Adipocyte (in vitro differentiated cells): ENCODE measurements at regions not wholly inside any gene's neighbourhood (a gene's known extent, or its start where the extent isn't known, plus 50 kb on each side); places are given as distances from the start of the nearest gene placed in this dataset.

ENCODE experiments used
- DNase-seq: peaks from one replicate; pipeline ENCODE4 v3.0.0-alpha.2; 2015; ENCODE audit warnings: low read depth
- H3K27me3 ChIP-seq: replicated peaks from 2 replicates; pipeline ENCODE4 v1.7.0; 2013; ENCODE audit warnings: mild to moderate bottlenecking, low read length, moderate library complexity; ENCODE audit not compliant: control insufficient read depth, insufficient read depth
- H3K36me3 ChIP-seq: 2 replicates; pipeline ENCODE4 v1.7.0; 2013; ENCODE audit warnings: low read length, mild to moderate bottlenecking, moderate library complexity; ENCODE audit not compliant: control insufficient read depth, insufficient read depth, severe bottlenecking
- H3K4me1 ChIP-seq: 2 replicates; pipeline ENCODE4 v1.7.0; 2013; ENCODE audit warnings: mild to moderate bottlenecking, low read length, moderate library complexity; ENCODE audit not compliant: control insufficient read depth, insufficient read depth
- H3K4me3 ChIP-seq: 2 replicates; pipeline ENCODE4 v1.7.0; 2013; ENCODE audit warnings: mild to moderate bottlenecking, low read length, moderate library complexity
- H3K9ac ChIP-seq: 2 replicates; pipeline ENCODE4 v1.7.0; 2013; ENCODE audit warnings: mild to moderate bottlenecking, low read length, moderate library complexity
- H3K9me3 ChIP-seq: 2 replicates; pipeline ENCODE4 v1.7.0; 2013; ENCODE audit warnings: mild to moderate bottlenecking, low read length, moderate library complexity; ENCODE audit not compliant: control insufficient read depth

DNA sequence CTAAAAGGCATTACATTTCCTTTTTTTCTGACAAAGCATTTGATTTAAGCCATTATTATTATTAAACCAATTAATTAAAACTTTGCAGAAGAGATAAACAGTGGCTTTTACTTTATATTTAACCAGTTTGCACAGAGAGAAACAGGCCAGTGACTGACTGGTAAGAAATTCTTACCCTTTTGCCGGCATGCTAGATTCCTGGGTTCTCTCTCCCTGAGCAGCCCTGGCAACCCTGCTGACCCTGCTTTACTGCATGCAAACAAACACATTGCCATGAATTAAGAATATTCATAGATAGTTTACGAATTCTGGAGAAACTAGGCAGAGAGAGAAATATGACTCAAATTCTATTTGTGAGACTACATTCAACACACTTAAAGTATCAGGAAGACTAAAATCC, 1381.4 kb upstream of the IGFBP7 start:
- Histone ChIP-seq H3K4me1 (no peaks in the 10 kb centered on the region), H3K4me3 (no peak overlapping the region), H3K27me3 (no peaks in the 10 kb centered on the region), H3K9ac (no peak overlapping the region), H3K36me3 (no peaks in the 10 kb centered on the region), H3K9me3 (no peaks in the 10 kb centered on the region)
- no peak for DNase-seq

DNA sequence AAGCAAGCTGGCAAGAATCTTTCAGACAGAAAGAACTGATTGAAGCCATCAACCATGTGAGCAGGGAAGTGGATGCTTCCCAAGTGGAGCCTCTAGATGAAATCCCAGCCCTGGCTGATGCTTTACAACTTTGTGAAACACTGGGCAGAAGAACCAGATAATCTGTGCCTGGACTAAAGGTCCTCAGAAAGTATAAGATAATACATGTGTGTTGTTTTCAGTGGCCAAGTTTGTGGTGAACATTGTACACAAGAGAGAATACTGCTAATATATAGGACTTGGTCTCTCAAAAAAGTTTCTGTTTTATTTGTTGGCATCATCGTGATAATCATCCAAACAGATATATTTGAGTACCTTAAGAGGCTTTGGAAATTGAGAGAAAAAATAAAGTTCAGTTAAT, 1367.8 kb upstream of the IGFBP7 start:
- DNase-seq = no peak
- H3K9ac ChIP-seq = no peak overlapping the region
- H3K27me3 ChIP-seq = no peaks in the 10 kb centered on the region
- no peaks in the 10 kb centered on the region for H3K9me3 ChIP-seq
- no peak overlapping the region for H3K4me3 ChIP-seq
- no peaks in the 10 kb centered on the region for H3K4me1 ChIP-seq
- H3K36me3 ChIP-seq = no peaks in the 10 kb centered on the region

DNA sequence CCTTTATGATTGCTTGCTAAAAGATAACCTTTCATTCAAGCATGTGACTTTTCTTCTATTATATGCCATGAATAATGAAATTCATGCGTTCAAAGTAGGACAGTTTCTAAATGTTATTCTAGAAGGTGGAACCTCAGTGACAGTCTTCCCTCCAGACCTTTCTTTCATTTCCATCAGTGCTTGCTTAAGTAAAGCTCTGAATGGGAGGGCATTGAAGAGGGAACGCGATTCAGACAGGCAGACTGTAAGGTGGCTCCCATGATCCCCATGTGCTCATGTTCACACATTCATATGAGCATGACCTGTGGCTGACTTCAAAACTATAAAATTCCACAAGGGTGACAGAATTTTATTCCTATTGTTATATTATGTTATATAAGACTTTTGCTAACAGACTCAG, 1367.3 kb upstream of the IGFBP7 start:
- Histone ChIP-seq H3K4me1 (no peaks in the 10 kb centered on the region), H3K9me3 (no peaks in the 10 kb centered on the region), H3K4me3 (no peak overlapping the region), H3K9ac (no peak overlapping the region), H3K27me3 (no peaks in the 10 kb centered on the region), H3K36me3 (no peaks in the 10 kb centered on the region)
- no peak for DNase-seq

DNA sequence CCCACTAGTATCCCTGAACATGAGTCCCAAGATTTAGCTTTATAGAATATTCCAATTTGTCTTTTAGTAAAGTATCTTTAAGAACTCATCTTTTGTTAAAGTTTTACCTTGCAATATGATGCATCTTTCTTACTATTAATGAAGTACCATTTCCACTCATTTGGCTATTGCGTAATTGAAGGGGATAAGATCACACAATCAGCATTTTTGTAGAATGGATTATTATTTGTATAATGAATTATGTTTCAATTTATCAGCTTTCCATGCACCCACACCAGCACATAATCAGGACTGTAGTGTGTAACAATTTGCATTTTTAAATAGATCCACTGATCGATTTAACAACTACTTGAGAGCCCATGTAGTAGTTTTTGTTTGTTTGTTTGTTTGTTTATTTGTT, 1364.9 kb upstream of the IGFBP7 start:
- Histone ChIP-seq H3K27me3 (no peaks in the 10 kb centered on the region), H3K36me3 (no peaks in the 10 kb centered on the region), H3K4me3 (no peak overlapping the region), H3K9ac (no peak overlapping the region), H3K9me3 (no peaks in the 10 kb centered on the region), H3K4me1 (no peaks in the 10 kb centered on the region)
- DNase-seq = no peak

DNA sequence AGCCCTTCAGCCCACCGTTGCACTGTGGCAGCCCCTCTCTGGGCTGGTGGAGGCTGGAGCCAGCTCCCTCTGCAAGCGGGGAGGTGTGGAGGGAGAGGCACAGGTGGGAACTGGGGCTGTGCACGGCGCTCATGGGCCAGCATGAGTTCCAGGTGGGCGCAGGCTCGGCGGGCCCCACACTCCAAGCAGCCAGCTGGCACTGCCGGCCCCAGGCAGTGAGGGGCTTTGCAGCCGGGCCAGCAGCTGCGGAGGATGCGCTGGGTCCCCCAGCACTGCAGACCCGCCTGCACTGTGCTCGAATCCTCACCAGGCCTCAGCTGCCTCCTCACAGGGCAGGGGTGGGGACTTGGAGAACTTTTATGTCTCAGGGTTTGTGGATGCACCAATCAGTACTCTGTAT, 1354.8 kb upstream of the IGFBP7 start:
- H3K4me1 ChIP-seq = no peaks in the 10 kb centered on the region
- no peaks in the 10 kb centered on the region for H3K9me3 ChIP-seq
- H3K27me3 ChIP-seq = no peaks in the 10 kb centered on the region
- no peaks in the 10 kb centered on the region for H3K36me3 ChIP-seq
- H3K4me3 ChIP-seq = no peak overlapping the region
- no peak overlapping the region for H3K9ac ChIP-seq
- DNase-seq = no peak

DNA sequence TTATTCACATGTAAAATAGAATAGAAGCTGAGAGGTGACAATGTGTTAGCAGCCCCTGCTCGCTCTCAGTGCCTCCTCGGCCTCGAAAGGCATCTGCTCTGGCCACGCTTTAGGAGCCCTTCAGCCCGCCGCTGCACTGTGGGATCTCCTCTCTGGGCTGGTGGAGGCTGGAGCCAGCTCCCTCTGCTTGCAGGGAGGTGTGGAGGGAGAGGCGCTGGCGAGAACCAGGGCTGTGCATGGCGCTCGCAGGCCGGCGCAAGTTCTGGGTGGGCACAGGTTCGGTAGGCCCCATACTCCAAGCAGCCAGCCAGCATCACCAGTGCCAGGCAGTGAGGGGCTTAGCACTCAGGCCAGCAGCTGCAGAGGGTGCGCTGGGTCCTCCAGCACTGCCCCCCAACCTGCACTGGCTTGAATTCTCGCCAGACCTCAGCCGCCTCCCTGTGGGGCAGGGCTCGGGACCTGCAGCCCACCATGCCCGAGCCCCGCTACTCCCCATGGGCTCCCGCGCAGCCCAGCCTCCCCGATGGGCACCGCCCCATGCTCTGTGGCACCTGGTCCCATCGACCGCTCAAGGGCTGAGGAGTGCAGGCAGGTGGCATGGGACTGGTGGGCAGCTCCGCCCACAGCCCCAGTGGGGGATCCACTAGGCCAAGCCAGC, 1346.7 kb upstream of the IGFBP7 start:
- no peaks in the 10 kb centered on the region for H3K9me3 ChIP-seq
- no peak for DNase-seq
- H3K4me3 ChIP-seq = no peak overlapping the region
- no peak overlapping the region for H3K9ac ChIP-seq
- H3K36me3 ChIP-seq = no peaks in the 10 kb centered on the region
- no peaks in the 10 kb centered on the region for H3K4me1 ChIP-seq
- no peaks in the 10 kb centered on the region for H3K27me3 ChIP-seq

DNA sequence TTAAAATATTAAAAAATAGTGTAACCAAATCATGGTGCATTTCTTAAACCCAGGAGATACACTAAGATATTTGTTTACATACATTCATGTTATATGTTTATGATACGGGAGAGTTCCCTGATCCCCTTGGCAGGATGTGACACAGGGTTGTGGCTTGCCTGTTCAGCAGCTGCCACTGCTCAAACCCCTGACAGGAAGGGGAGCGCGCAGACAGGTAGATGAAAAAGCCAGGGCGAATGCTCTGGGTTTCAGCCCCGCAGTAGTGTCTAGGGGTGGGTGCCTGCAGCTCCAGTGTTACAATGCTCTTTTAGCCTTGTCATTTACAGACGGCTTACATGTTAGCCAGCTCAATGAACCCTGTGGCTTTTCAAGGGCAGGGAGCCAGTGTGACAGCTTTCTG, 1343.8 kb upstream of the IGFBP7 start:
- no peak for DNase-seq
- no peaks in the 10 kb centered on the region for H3K36me3 ChIP-seq
- H3K4me1 ChIP-seq = no peaks in the 10 kb centered on the region
- no peaks in the 10 kb centered on the region for H3K27me3 ChIP-seq
- no peak overlapping the region for H3K4me3 ChIP-seq
- no peaks in the 10 kb centered on the region for H3K9me3 ChIP-seq
- no peak overlapping the region for H3K9ac ChIP-seq

DNA sequence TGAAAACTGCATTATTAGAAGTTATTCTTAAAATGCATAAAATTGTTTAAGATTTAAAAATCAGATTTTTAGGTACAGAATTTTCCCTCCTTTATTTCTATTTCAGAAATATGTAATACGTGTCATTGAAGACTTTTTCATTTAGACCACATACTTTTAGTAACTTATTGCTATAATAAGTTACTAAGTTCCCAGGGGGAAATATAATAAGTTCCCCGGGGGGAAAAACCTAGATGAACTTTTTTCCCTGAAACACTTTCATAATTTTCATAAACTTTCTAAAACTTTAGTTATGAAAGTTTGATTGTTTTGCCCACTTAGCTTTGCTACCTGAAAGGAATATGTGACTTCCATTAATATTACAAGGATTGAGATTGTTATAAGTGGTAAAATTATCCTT, 1341.5 kb upstream of the IGFBP7 start:
- no peak for DNase-seq

DNA sequence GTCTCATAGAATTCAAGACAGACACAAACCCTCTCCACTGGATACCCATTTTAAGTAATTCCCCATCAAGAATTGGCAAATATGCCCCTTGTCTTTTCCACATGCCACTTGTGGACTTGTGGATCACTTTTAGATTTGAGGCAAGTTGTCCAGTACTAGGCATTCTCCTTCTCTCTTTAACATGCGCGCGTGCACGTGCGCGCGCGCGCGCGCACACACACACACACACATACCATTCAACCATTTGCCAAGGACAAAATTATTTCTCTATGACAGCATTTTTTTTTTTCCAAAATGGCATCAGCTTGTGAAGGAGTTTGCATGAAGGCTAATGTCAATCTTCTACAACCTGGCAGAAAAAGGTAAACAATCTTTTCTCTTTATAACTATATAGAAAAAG, 1325.7 kb upstream of the IGFBP7 start:
- Histone ChIP-seq H3K36me3 (no peaks in the 10 kb centered on the region), H3K4me3 (no peak overlapping the region), H3K27me3 (no peaks in the 10 kb centered on the region)

More for the DNA sequence above, 1341.5 kb upstream of the IGFBP7 start:
- H3K9me3 ChIP-seq = no peaks in the 10 kb centered on the region
- no peaks in the 10 kb centered on the region for H3K4me1 ChIP-seq
- H3K9ac ChIP-seq = no peak overlapping the region
- H3K36me3 ChIP-seq = no peaks in the 10 kb centered on the region
- no peak overlapping the region for H3K4me3 ChIP-seq
- no peaks in the 10 kb centered on the region for H3K27me3 ChIP-seq

DNA sequence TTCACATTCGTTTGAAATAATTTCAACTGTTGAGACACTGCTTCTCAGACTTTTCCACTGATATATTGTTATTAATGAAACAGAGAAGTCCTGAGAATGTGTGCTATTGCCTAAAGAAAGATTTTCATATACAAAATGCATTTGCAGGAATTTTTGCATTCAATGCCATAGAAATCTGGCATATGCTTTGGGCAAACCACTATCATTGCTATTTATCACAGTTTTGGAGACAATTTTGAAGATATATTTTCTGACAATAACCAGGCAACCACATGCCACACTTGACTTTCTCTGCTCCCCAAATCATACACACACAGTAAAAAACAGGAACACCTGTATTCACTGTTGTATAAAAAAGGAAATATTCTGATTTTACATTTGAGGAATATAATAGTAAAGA, 1303.7 kb upstream of the IGFBP7 start:
- no peaks in the 10 kb centered on the region for H3K9me3 ChIP-seq
- H3K4me1 ChIP-seq = no peaks in the 10 kb centered on the region
- H3K9ac ChIP-seq = no peak overlapping the region
- H3K36me3 ChIP-seq = no peaks in the 10 kb centered on the region
- no peaks in the 10 kb centered on the region for H3K27me3 ChIP-seq
- no peak overlapping the region for H3K4me3 ChIP-seq
- no peak for DNase-seq

More for the DNA sequence above, 1325.7 kb upstream of the IGFBP7 start:
- no peaks in the 10 kb centered on the region for H3K4me1 ChIP-seq
- H3K9me3 ChIP-seq = peaks cover 16% of the 10 kb centered on the region
- no peak overlapping the region for H3K9ac ChIP-seq
- DNase-seq = no peak

DNA sequence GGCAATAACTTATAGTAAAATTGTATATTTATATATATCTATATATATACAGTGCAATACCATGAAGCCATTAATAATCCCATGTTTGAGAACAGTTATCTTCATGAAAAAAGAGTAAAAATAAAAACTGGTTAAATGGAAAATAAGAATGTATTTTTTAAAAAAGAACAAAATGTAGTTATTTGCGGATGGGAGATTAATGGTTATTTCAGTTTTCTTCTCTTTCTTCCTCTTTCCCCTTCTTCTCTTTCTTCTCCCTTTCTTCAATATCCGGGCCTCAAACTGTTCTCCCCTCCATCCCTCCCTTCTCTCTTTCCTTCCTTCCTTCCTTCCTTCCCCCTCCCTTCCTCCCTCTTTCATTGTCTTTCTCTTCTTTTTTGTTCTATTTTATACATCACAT, 1301.7 kb upstream of the IGFBP7 start:
- Histone ChIP-seq H3K4me1 (no peaks in the 10 kb centered on the region), H3K9me3 (no peaks in the 10 kb centered on the region), H3K9ac (no peak overlapping the region), H3K4me3 (no peak overlapping the region), H3K36me3 (no peaks in the 10 kb centered on the region), H3K27me3 (no peaks in the 10 kb centered on the region)
- DNase-seq = no peak

DNA sequence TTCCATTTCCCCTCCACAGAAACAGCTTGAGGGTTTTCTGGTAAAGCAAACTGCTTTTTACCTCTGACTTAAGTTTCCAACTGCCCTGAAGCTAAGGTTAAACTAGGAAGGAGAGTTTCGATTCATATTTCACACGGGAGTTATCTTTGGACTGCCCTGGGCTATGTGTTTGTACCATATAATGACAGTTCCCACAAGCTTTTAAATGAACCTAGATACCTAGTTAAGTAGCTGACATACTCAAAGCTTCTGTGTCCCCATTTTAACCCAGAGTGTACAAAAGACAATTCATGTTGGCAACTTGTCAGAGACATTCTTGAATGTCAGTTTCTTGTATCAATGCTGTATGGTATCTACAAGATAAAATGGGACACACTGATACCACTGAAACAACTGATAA, 1296.6 kb upstream of the IGFBP7 start:
- DNase-seq = no peak
- no peaks in the 10 kb centered on the region for H3K27me3 ChIP-seq
- H3K4me3 ChIP-seq = no peak overlapping the region
- no peaks in the 10 kb centered on the region for H3K4me1 ChIP-seq
- no peak overlapping the region for H3K9ac ChIP-seq
- H3K9me3 ChIP-seq = no peaks in the 10 kb centered on the region
- H3K36me3 ChIP-seq = no peaks in the 10 kb centered on the region
